ENCODE measurements at regions not wholly inside any gene's neighbourhood (a gene's known extent, or its start where the extent isn't known, plus 50 kb on each side); places are given as distances from the start of the nearest gene placed in this dataset.

GRCh38 chr12:92634730-92635129 lies 68.1 kb upstream of the PLEKHG7 start:
- TF ChIP-seq, protein P1, sequence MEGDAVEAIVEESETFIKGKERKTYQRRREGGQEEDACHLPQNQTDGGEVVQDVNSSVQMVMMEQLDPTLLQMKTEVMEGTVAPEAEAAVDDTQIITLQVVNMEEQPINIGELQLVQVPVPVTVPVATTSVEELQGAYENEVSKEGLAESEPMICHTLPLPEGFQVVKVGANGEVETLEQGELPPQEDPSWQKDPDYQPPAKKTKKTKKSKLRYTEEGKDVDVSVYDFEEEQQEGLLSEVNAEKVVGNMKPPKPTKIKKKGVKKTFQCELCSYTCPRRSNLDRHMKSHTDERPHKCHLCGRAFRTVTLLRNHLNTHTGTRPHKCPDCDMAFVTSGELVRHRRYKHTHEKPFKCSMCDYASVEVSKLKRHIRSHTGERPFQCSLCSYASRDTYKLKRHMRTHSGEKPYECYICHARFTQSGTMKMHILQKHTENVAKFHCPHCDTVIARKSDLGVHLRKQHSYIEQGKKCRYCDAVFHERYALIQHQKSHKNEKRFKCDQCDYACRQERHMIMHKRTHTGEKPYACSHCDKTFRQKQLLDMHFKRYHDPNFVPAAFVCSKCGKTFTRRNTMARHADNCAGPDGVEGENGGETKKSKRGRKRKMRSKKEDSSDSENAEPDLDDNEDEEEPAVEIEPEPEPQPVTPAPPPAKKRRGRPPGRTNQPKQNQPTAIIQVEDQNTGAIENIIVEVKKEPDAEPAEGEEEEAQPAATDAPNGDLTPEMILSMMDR (IDR thresholded peaks at IDR 0.05; ENCODE audit: low read length): no peak
- no peak for TF ChIP-seq EZH2 (optimal IDR thresholded peaks at IDR 0.05; ENCODE audit: low read depth, low read length)
- no peak for TF ChIP-seq EZH2phosphoT487 (IDR thresholded peaks at IDR 0.05; ENCODE audit: low read length)
